GM21360 (cell line): ENCODE measurements at regions not wholly inside any gene's neighbourhood (a gene's known extent, or its start where the extent isn't known, plus 50 kb on each side); places are given as distances from the start of the nearest gene placed in this dataset.
A peak's percentile ranks its signal among the peaks of the same experiment; 100 is the strongest.

Source experiments
- ATAC-seq: cut with Tn5 transposase; IDR thresholded peaks from one replicate; pipeline ENCODE4 v1.9.1; 2021; ENCODE audit warnings: mild to moderate bottlenecking, moderate library complexity; ENCODE audit not compliant: unreplicated experiment

DNA sequence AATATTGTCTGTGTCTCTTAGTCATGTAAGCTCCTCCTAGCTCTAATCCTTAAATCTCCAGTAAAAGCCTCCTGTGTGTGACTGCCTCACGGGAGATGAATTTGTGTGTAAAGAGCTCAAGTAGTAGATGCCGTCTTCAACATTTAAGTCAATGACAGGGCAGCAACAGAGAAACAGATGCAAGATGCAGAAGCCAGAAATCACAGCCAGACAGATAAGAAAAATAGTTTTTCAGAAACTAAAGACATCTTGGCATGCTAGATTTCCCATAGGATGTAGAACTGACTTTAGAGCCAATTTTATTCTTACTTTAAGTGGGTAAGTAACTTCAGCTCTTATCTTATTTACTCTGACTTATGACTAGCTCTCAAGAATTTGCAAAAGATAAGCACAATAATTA is 652.8 kb downstream of the KCNA4 start:
- no peak for ATAC-seq

GRCh38 chr11:29361369-29361768 is 655.5 kb downstream of the KCNA4 start:
- no peak for ATAC-seq

- no peak for ATAC-seq
Measured at GRCh38 chr11:29353833-29354232, 663.0 kb downstream of the KCNA4 start.

- ATAC-seq, result no peak
Measured at GRCh38 chr11:29352273-29352795, 664.5 kb downstream of the KCNA4 start.

- ATAC-seq, result no peak
Measured at GRCh38 chr11:29351301-29351873, 665.4 kb downstream of the KCNA4 start.

- ATAC-seq, result peak; percentile 97
Measured at GRCh38 chr11:29343465-29344333, 673.1 kb downstream of the KCNA4 start.

GRCh38 chr11:29336727-29337575 is 679.9 kb downstream of the KCNA4 start:
- no peak for ATAC-seq

DNA sequence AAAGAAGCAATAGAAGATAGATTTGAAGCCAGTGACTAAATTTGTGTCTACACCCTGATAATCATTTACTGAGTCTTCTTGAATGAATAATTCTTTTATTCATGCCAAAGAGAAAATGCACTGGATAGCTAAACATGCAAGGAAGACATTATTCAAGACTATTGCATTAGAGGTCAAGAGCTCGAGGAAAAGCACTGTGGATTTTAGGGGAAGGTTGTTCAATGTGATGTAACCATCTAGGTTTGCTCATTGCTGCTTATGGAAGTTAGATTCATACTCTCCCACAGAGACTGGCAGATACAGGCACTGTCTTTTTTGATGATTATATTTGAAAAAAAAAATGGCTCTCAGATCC is 682.1 kb downstream of the KCNA4 start:
- no peak for ATAC-seq

- ATAC-seq, result peak; percentile 94
Measured at GRCh38 chr11:29333993-29334775, 682.6 kb downstream of the KCNA4 start.

GRCh38 chr11:29331451-29332010 is 685.3 kb downstream of the KCNA4 start:
- ATAC-seq, result no peak

DNA sequence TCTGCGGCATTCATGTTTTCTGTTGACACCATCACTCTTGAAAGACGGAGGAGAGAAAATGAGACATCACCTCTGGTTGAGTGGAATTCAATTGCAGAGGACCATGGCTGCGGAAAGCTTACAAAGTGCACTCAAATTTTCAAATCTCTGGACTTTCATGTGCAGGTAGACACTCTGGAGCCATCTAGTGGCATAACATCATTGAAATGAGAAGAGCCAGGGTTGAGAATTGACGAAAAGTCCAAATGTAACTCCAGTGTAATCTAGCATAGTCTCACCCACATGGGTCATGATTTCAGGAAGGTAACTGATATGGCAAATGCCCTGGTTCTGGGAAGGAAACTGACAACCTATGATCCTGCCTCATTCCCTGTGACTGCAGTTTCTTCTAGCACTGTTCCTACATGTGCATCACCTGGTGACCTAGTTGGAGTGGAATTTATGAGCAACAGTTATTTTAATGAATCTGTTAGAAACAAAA is 687.8 kb downstream of the KCNA4 start:
- no peak for ATAC-seq

DNA sequence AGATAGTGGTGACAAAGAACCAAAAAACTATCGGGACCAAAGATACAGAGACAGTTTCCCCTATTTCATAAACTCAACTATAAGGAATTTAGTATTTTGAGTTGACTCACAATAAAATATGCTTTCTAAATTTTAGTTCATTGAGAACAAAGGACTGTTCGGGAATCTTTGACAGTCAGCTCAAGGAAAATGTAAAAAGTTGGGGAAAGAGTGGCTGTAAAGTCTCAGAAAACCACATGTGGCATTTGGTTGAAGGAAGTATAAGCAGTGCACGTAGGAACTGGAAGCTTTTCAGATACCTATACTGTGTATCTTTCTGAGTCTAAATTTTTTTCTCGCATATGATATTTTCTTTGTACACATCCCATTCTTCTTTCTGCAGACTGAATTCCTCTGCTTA is 688.9 kb downstream of the KCNA4 start:
- ATAC-seq, result no peak

- no peak for ATAC-seq
Measured at GRCh38 chr11:29326757-29327156, 690.1 kb downstream of the KCNA4 start.

DNA sequence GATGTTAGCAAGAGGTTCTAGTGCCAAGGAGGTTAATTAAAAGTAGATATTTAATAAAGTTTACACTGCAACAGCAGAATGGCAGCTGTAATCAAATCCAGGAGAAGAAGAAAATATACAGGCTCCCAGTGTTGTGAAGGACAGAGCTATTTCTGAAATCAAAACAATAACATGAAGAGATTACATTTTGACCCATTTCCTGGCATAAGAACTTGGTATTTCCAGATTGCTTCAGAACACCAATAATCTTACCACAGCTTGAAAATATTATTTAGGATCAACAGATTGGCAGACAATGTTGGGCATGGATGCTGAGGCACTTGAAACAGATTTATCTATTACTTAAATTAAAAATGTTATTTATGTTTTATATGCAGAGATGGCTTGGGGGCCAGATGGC is 692.5 kb downstream of the KCNA4 start:
- no peak for ATAC-seq

DNA sequence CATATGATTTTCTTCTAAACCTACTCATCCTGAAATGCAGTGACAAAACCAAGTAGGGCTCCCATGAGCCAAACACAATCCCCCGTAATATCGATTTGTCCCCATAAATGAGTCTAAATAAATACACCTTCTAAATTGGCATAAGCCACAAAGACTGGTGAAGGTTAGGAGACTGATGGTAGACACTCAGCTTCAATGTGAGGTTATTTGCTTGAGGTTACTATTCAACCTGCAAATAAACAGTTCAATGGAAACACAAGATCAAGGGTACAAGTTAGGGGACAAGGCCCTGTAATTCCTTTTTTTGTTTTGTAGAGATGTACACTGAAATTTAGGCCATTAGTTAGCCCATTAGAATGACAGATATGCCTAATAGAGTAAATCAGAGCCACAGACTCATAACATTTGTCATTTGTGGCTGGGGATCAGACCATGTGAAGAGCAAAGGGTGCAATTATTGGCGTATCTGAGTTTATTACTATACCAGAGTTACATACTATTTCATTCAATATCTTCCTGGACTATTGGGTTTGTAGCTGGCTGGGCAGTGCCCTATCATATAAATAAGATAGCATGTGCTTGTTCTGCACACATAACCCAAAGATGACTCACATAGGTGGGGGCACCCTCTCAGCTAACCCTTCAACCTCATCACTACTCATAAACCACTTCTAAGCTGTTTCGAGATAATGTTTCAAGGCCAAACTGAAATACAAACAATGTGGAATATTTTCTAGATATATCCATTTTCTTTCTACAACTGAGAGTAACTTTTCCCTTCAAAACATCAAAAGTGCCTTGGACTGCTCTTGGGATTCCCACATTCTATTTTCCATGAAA is 695.3 kb downstream of the KCNA4 start:
- ATAC-seq, result no peak

- ATAC-seq, result no peak
Measured at GRCh38 chr11:29320196-29320595, 696.6 kb downstream of the KCNA4 start.

DNA sequence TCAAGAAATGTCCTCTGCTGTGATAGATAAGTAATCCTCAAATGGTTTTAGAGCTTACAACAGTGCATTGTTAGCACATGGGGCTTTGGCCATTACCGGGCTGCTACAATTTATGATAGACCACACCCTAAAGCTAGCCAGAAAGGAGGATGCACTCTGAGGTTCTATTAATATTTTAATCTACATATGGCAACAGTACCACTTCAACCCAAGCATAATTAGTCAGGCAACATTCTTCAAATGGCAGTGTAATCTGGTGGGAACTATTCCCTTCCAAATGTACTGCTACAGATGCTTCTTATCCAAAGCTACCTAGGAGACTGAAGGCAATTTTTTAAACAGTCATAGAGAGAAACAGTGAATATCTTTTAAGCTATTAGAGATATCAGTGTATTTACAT is 697.6 kb downstream of the KCNA4 start:
- ATAC-seq, result no peak

DNA sequence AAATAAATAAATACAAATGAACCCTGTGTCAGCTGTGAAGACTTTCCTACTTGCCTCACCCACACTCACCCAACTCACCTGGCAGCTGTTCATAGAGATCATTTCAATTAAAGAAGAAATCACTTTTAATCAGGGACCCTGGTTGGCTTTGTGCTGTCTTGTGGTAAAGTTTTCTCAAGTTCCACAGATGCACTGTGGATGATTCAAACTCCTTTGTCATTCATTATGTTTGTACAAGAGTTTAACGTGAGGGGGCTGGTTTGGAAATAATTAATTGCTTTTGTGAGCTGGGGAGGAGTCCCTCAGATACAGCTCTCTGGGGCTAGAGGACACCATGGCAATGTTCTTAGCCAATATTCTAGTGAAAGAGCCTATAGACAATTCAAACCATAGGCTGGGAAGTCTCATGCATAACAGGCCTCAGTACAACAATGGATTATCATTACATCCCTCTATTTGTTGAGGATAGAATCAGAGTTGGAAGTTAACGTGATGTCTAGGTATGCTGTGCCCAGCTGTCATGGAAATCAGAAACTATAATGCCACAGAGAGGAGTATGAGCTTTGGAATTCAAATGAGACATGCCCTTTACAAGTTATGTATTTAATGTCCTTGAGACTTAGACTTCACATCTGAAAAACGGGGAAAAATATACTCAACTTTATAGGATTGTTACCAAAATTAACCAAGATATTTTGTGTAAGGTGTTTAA is 698.5 kb downstream of the KCNA4 start:
- ATAC-seq, result no peak

DNA sequence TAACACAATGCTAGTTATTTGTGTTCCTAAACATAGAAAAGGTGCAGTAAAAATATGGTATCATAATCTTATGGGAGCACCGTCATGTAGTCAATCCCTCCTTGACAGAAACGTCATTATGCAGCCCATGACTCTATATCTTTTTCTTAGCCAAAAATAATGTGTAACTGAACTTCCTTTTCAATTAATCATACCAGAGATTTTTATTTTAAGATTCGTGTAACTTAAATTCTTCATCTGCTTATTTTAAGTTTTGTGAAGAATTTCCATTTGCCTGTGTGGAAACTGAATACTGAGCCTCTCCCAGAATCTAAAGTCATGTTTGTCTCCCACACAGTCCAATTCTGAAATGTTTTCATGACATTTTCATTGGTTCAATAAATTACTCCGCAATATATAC is 699.1 kb downstream of the KCNA4 start:
- ATAC-seq, result no peak
